ENCODE measurements at regions not wholly inside any gene's neighbourhood (a gene's known extent, or its start where the extent isn't known, plus 50 kb on each side); places are given as distances from the start of the nearest gene placed in this dataset.

DNA sequence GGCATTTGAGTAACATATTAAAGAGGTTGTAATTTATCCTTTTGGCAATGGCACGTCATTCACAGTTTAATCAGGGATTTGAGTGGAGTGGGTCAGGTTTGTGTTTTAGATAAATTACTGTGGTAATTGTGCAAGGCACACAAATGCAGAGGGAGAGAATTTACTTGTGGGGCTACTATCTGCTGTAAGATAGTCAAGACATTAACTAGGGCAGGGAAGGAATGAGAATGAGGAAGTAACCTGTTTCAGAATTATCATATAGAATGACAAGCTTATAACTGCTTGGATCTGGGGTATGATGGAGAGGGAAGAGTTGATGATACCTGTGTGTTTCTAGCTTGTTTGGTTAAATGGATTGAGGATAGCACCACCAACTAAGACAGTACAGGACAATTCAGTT, 58.9 kb upstream of the ZSWIM2 start:
- no peaks in the 10 kb centered on the region for H3K27me3 Mint-ChIP-seq
- CTCF ChIA-PET, result no interaction called here
- no peaks in the 10 kb centered on the region for H3K9me3 Mint-ChIP-seq
- POLR2A ChIA-PET, result no interaction called here
- DNase-seq, result no peak
- H3K27ac Mint-ChIP-seq, result no peak overlapping the region
- no peaks in the 10 kb centered on the region for H3K4me1 Mint-ChIP-seq
- no peaks in the 10 kb centered on the region for H3K36me3 Mint-ChIP-seq (ENCODE audit: low read depth)
- H3K4me3 Mint-ChIP-seq, result no peak overlapping the region

DNA sequence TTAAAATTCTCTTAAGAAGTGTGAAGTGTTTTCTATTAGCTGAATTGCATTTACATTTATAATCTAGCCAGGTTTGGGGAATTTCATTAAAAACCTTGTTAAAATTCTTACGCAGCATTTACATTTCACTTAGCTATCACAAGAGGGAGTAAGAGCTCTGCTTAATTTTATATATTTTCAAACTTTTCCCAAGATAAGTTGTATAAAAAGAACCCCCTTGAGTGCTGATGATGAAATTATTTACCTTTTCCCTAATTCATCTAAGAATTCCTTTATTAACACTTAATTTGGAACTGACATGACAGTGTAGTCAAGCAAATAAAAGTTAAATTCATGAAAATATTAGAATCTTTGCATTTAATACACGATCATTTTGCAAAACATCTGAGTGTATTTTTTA, 54.2 kb upstream of the ZSWIM2 start:
- ChIA-PET CTCF (interaction anchor here (0.6 kb wide), 1 partner anchor 101 kb away, joined by 3 read pairs; no protein-coding TSS in a partner anchor), POLR2A (no interaction called here)
- no peak for DNase-seq
- Mint-ChIP-seq H3K4me1 (no peaks in the 10 kb centered on the region), H3K27me3 (no peaks in the 10 kb centered on the region), H3K4me3 (no peak overlapping the region), H3K9me3 (no peaks in the 10 kb centered on the region), H3K27ac (no peak overlapping the region), H3K36me3 (ENCODE audit: low read depth) (no peaks in the 10 kb centered on the region)

Data from activated CD4-positive, alpha-beta T cell treated with anti-CD3 and anti-CD28 coated beads, Interleukin-2, amount 10 ng/mL, durations not matched to agents 7 days and 5 days (primary cell).